HepG2 (cell line): ENCODE measurements at regions not wholly inside any gene's neighbourhood (a gene's known extent, or its start where the extent isn't known, plus 50 kb on each side); places are given as distances from the start of the nearest gene placed in this dataset.

Source experiments
- ATAC-seq: fragments of 200-7000 bp; cut with Tn5 transposase; 3 replicates; pipeline ENCODE4 v1.9.1; 2020; ENCODE audit warnings: mild to moderate bottlenecking, moderate library complexity
- BruUV-seq: library from RNA; stranded (reverse); fragments of 400-500 nt; replicated peaks from 2 replicates; lab custom pipeline; 2021; lab: Mats Ljungman, UMichigan
- CTCF ChIA-PET: fragments of 300-600 bp; formaldehyde crosslinking; extraction: SDS; loops from one replicate; lab custom pipeline; 2021; ENCODE audit warnings: low total read pairs, inconsistent platforms, low intra/inter-chr PET ratio; lab: Yijun Ruan, JAX
- POLR2A ChIA-PET: fragments of 350-600 bp; sonication (Branson Sonifier 250); formaldehyde crosslinking; loops from one replicate; lab custom pipeline; 2020; ENCODE audit warnings: antibody characterized with exemption, inconsistent platforms; lab: Yijun Ruan, JAX
- DNase-seq: peaks from one replicate; pipeline ENCODE4 v3.0.0-alpha.2; 2015; ENCODE audit warnings: low spot score
- FAIRE-seq: peaks from 3 replicates; lab custom pipeline; 2011; peaks lifted over from hg19 to GRCh38; lab: Jason Lieb, UNC
- H2AFZ ChIP-seq: one replicate; pipeline ENCODE4 v1.6.1; 2011; ENCODE audit warnings: low read length, inconsistent platforms
- H3K27ac ChIP-seq: fragments of 300-600 bp; 3 replicates; pipeline ENCODE4 v1.8.0; 2011; ENCODE audit warnings: mixed run types, mild to moderate bottlenecking, mixed read lengths, low read length, inconsistent platforms; ENCODE audit not compliant: insufficient read depth; ENCODE audit errors: extremely low read length
- H3K27me3 ChIP-seq, 2 experiments: fragments of 200-600 bp in 1 of 2; 2 replicates in 1 of 2; 3 replicates in 1 of 2; pipeline versions ENCODE4 v1.6.0 to v1.8.0; 2011; ENCODE audit warnings: low read length in 2 of 2, mild to moderate bottlenecking in 2 of 2, moderate library complexity in 2 of 2, inconsistent platforms in 1 of 2; ENCODE audit not compliant: insufficient read depth in 2 of 2, control insufficient read depth in 1 of 2
- H3K36me3 ChIP-seq, 2 experiments: fragments of 200-600 bp in 1 of 2; replicated peaks in 1 of 2; 2 replicates in 1 of 2; 3 replicates in 1 of 2; pipeline versions ENCODE4 v1.5.1 to v1.8.0; 2011; ENCODE audit warnings: low read length in 2 of 2, inconsistent platforms in 1 of 2; ENCODE audit not compliant: insufficient read depth in 2 of 2, control insufficient read depth in 1 of 2
- H3K4me1 ChIP-seq: 2 replicates; pipeline ENCODE4 v1.5.1; 2012; ENCODE audit warnings: low read length, inconsistent platforms; ENCODE audit not compliant: insufficient read depth
- H3K4me2 ChIP-seq: 2 replicates; pipeline ENCODE4 v1.6.0; 2011; ENCODE audit warnings: low read depth, low read length, inconsistent platforms
- H3K4me3 ChIP-seq, 3 experiments: fragments of 200-600 bp in 1 of 3; sonication (generic), shearing (Covaris generic) in 1 of 3; replicated peaks in 1 of 3; 2 replicates each; pipeline ENCODE4 v1.5.1; 2011 to 2016; ENCODE audit warnings: low read length in 3 of 3, inconsistent platforms in 2 of 3, low read depth in 2 of 3, mild to moderate bottlenecking in 2 of 3, control low read depth in 1 of 3, mixed read lengths in 1 of 3; ENCODE audit not compliant: insufficient read depth in 1 of 3
- H3K79me2 ChIP-seq: one replicate; pipeline ENCODE4 v1.6.1; 2011; ENCODE audit warnings: low read length, inconsistent platforms; ENCODE audit not compliant: insufficient read depth
- H3K9ac ChIP-seq: 2 replicates; pipeline ENCODE4 v1.6.0; 2011; ENCODE audit warnings: mild to moderate bottlenecking, low read depth, low read length, inconsistent platforms; ENCODE audit not compliant: insufficient read depth
- H3K9me3 ChIP-seq: 2 replicates; pipeline ENCODE4 v1.5.1; 2012; ENCODE audit warnings: mild to moderate bottlenecking, low read length
- H4K20me1 ChIP-seq: 2 replicates; pipeline ENCODE4 v1.6.0; 2011; ENCODE audit warnings: inconsistent platforms, mild to moderate bottlenecking, low read length, moderate library complexity; ENCODE audit not compliant: insufficient read depth
- AKAP8 ChIP-seq: sonication (generic); formaldehyde crosslinking; IDR thresholded peaks from 2 replicates; pipeline ENCODE4 v1.5.1; 2020; ENCODE audit warnings: mild to moderate bottlenecking, missing genetic modification reagents
- CENPX ChIP-seq: sonication (generic); formaldehyde crosslinking; IDR thresholded peaks from 2 replicates; pipeline ENCODE4 v1.9.0; 2021; ENCODE audit warnings: mild to moderate bottlenecking, missing genetic modification reagents, moderate library complexity
- ETV6 ChIP-seq: sonication (generic); formaldehyde crosslinking; conservative IDR thresholded peaks from 2 replicates; pipeline ENCODE4 v1.4.0; 2020; ENCODE audit warnings: missing genetic modification reagents
- MLLT10 ChIP-seq: sonication (generic); formaldehyde crosslinking; IDR thresholded peaks from 2 replicates; pipeline ENCODE4 v1.4.0; 2020; ENCODE audit warnings: missing genetic modification reagents
- PHF21A ChIP-seq: sonication (generic); formaldehyde crosslinking; IDR thresholded peaks from 2 replicates; pipeline ENCODE4 v1.5.0; 2020; ENCODE audit warnings: mild to moderate bottlenecking, missing genetic modification reagents
- SOX6 ChIP-seq, 2 experiments: fragments of 450-650 bp in 1 of 2; sonication (generic) in 1 of 2; formaldehyde crosslinking in 1 of 2; IDR thresholded peaks; 2 replicates each; pipeline versions ENCODE4 v1.4.0 to v1.6.1; 2017 to 2020; ENCODE audit warnings: antibody characterized with exemption in 1 of 2, mild to moderate bottlenecking in 1 of 2, missing genetic modification reagents in 1 of 2
- ZFAT ChIP-seq: sonication (generic); formaldehyde crosslinking; conservative IDR thresholded peaks from 2 replicates; pipeline ENCODE4 v1.8.1; 2023; ENCODE audit warnings: missing genetic modification reagents, inconsistent platforms
- ZNF160 ChIP-seq: sonication (generic); formaldehyde crosslinking; IDR thresholded peaks from 2 replicates; pipeline ENCODE4 v1.8.0; 2022; ENCODE audit warnings: mild to moderate bottlenecking, inconsistent platforms, missing genetic modification reagents
- ZNF33A ChIP-seq: sonication (generic); formaldehyde crosslinking; IDR thresholded peaks from 2 replicates; pipeline ENCODE4 v1.5.1; 2020; ENCODE audit warnings: missing genetic modification reagents, mild to moderate bottlenecking, moderate library complexity, borderline replicate concordance
- ZNF567 ChIP-seq: sonication (generic); formaldehyde crosslinking; IDR thresholded peaks from 2 replicates; pipeline ENCODE4 v1.8.1; 2023; ENCODE audit warnings: mild to moderate bottlenecking, missing genetic modification reagents, borderline replicate concordance
- ZSCAN25 ChIP-seq: sonication (generic); formaldehyde crosslinking; IDR thresholded peaks from 2 replicates; pipeline ENCODE4 v1.8.0; 2022; ENCODE audit warnings: mild to moderate bottlenecking, missing genetic modification reagents
- WGBS: methylation state at CpG from one replicate; pipeline ENCODE4 v1.1.6; 2017; ENCODE audit warnings: low lambda C conversion rate; 5-methylcytosine and 5-hydroxymethylcytosine counted together
- in situ Hi-C: cut with HindIII; loops from 2 replicates; pipeline ENCODE4 v1.10.0; 2017; ENCODE audit warnings: low pct_unique_long_range_greater_than_20kb; ENCODE audit not compliant: extremely low pct_ligation_motif_present
- intact Hi-C: fragments of 100-400 bp; cut with micrococcal nuclease; formaldehyde crosslinking; loops from one replicate; pipeline ENCODE4 v1.10.0; 2022; ENCODE audit not compliant: unreplicated experiment
- TF ChIP-seq, protein P1 (sequence below): IDR thresholded peaks from 2 replicates; pipeline ENCODE4 v1.6.1; 2016
- TF ChIP-seq, protein P2 (sequence below): sonication (generic); formaldehyde crosslinking; IDR thresholded peaks from 2 replicates; pipeline ENCODE4 v1.9.0; 2021; ENCODE audit warnings: mild to moderate bottlenecking, missing genetic modification reagents
- TF ChIP-seq, protein P3 (sequence below): sonication (generic); formaldehyde crosslinking; IDR thresholded peaks from 2 replicates; pipeline ENCODE4 v1.8.0; 2022; ENCODE audit warnings: mild to moderate bottlenecking, missing genetic modification reagents, moderate library complexity

GRCh38 chrX:13153796-13154195 lies 109.4 kb upstream of the FAM9C start:
- no peaks in the 10 kb centered on the region for H3K9me3 ChIP-seq
- CTCF ChIA-PET: no interaction called here
- H3K27me3 ChIP-seq: no peaks in the 10 kb centered on the region
- BruUV-seq: no TSS peak
- no peak overlapping the region for H3K27ac ChIP-seq
- H3K36me3 ChIP-seq: no peaks in the 10 kb centered on the region
- H3K9ac ChIP-seq: no peak overlapping the region
- POLR2A ChIA-PET: no interaction called here
- no peak overlapping the region for H3K4me3 ChIP-seq
- no peaks in the 10 kb centered on the region for H4K20me1 ChIP-seq
- in situ Hi-C loops (no loop called here), intact Hi-C loops (no loop called here)
- H3K4me2 ChIP-seq: no peak overlapping the region
- FAIRE-seq: no peak
- no peaks in the 10 kb centered on the region for H3K4me1 ChIP-seq
- TF ChIP-seq, protein P1, sequence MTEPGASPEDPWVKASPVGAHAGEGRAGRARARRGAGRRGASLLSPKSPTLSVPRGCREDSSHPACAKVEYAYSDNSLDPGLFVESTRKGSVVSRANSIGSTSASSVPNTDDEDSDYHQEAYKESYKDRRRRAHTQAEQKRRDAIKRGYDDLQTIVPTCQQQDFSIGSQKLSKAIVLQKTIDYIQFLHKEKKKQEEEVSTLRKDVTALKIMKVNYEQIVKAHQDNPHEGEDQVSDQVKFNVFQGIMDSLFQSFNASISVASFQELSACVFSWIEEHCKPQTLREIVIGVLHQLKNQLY (CRISPR knock-in tag): no peak
- TF ChIP-seq ZNF33A (CRISPR knock-in tag) (no peak), ZSCAN25 (CRISPR knock-in tag) (no peak), PHF21A (no peak), MLLT10 (CRISPR knock-in tag) (no peak), ETV6 (CRISPR knock-in tag) (no peak), SOX6 (IDR thresholded peaks at IDR 0.05) (no peak), SOX6 (CRISPR knock-in tag; IDR thresholded peaks at IDR 0.05) (no peak), ZNF567 (no peak), CENPX (CRISPR knock-in tag) (no peak), ZNF160 (CRISPR knock-in tag) (no peak), AKAP8 (CRISPR knock-in tag) (no peak), ZFAT (CRISPR knock-in tag) (no peak)
- TF ChIP-seq, protein P2, sequence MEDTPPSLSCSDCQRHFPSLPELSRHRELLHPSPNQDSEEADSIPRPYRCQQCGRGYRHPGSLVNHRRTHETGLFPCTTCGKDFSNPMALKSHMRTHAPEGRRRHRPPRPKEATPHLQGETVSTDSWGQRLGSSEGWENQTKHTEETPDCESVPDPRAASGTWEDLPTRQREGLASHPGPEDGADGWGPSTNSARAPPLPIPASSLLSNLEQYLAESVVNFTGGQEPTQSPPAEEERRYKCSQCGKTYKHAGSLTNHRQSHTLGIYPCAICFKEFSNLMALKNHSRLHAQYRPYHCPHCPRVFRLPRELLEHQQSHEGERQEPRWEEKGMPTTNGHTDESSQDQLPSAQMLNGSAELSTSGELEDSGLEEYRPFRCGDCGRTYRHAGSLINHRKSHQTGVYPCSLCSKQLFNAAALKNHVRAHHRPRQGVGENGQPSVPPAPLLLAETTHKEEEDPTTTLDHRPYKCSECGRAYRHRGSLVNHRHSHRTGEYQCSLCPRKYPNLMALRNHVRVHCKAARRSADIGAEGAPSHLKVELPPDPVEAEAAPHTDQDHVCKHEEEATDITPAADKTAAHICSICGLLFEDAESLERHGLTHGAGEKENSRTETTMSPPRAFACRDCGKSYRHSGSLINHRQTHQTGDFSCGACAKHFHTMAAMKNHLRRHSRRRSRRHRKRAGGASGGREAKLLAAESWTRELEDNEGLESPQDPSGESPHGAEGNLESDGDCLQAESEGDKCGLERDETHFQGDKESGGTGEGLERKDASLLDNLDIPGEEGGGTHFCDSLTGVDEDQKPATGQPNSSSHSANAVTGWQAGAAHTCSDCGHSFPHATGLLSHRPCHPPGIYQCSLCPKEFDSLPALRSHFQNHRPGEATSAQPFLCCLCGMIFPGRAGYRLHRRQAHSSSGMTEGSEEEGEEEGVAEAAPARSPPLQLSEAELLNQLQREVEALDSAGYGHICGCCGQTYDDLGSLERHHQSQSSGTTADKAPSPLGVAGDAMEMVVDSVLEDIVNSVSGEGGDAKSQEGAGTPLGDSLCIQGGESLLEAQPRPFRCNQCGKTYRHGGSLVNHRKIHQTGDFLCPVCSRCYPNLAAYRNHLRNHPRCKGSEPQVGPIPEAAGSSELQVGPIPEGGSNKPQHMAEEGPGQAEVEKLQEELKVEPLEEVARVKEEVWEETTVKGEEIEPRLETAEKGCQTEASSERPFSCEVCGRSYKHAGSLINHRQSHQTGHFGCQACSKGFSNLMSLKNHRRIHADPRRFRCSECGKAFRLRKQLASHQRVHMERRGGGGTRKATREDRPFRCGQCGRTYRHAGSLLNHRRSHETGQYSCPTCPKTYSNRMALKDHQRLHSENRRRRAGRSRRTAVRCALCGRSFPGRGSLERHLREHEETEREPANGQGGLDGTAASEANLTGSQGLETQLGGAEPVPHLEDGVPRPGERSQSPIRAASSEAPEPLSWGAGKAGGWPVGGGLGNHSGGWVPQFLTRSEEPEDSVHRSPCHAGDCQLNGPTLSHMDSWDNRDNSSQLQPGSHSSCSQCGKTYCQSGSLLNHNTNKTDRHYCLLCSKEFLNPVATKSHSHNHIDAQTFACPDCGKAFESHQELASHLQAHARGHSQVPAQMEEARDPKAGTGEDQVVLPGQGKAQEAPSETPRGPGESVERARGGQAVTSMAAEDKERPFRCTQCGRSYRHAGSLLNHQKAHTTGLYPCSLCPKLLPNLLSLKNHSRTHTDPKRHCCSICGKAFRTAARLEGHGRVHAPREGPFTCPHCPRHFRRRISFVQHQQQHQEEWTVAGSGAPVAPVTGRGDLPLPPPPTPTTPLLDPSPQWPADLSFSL (CRISPR knock-in tag): no peak
- TF ChIP-seq, protein P3, sequence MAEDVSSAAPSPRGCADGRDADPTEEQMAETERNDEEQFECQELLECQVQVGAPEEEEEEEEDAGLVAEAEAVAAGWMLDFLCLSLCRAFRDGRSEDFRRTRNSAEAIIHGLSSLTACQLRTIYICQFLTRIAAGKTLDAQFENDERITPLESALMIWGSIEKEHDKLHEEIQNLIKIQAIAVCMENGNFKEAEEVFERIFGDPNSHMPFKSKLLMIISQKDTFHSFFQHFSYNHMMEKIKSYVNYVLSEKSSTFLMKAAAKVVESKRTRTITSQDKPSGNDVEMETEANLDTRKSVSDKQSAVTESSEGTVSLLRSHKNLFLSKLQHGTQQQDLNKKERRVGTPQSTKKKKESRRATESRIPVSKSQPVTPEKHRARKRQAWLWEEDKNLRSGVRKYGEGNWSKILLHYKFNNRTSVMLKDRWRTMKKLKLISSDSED (CRISPR knock-in tag): no peak
- no peak for ATAC-seq
- no peak for DNase-seq
- 28% methylated on average over 3 of the region's 3 CpGs for WGBS
- H3K79me2 ChIP-seq: no peaks in the 10 kb centered on the region
- H2AFZ ChIP-seq: no peak overlapping the region
